HK-2 (cell line): ENCODE measurements at regions not wholly inside any gene's neighbourhood (a gene's known extent, or its start where the extent isn't known, plus 50 kb on each side); places are given as distances from the start of the nearest gene placed in this dataset.

Experiments
- DNase-seq: peaks from one replicate; pipeline ENCODE4 v3.0.0-alpha.2; 2018; ENCODE audit not compliant: unreplicated experiment

DNA sequence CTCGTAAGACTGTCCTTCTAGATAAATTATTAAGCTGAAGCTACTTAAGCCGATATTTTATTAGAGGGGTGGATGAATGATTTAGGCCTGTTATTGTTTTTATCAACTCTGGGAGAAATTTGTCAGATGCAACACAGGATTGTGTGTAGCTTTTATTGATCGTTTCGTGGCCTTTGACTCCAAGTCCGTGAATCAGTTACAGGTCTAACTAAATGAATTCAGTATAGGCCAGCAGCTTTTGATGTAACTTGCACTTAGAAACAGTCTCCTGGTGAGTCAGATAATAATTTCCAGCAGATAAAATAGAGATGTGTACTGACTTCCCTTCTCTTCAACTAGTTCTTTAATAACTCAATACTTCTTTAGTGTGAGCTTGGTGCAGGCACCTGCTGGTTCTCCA lies 341.7 kb upstream of the SMIM30 start:
- DNase-seq, result no peak

DNA sequence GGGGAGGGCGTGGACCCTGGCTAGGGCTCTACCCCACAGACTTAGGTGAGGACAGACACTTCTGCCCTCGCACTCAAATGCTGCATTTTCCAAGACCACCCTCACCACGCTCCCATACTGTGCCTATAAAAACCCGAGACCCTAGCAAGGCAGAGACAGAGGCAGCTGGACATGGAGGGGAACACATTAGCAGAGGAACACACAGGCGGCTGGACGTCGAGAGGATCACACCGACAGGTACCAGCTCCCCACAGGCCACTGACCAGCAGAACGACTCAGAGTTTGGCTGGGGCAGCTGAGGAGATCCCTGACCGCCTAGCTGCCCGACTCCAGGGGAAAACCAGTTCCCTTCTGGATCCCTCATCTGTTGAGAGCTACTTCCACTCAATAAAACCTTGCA lies 338.2 kb upstream of the SMIM30 start:
- no peak for DNase-seq

DNA sequence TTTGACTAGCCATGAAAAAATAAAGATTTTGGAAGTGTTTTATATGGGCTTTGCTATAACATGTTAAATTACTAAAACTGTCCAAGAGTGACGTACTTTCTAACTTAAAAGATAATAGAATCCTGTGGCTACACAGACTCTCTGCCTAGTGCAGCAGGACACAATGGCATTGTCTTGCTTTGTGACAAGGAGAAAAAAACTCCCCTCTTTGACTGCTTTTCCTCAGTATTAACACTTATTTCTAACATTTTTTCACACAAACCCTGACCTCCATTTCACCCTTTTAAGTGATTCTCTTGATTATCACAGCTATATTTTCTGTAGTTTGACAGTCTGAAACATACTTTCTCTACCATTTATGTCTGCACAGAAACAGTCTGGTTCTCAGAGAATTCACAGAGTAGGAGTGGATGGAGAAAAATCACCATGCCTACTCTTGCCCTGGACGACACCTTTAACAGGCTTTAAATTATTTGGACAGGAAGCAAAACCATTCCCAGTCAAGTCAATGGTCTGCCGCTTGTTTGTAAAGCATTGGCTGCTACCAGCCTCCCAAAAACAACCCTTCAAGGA lies 336.3 kb upstream of the SMIM30 start:
- DNase-seq, result no peak

DNA sequence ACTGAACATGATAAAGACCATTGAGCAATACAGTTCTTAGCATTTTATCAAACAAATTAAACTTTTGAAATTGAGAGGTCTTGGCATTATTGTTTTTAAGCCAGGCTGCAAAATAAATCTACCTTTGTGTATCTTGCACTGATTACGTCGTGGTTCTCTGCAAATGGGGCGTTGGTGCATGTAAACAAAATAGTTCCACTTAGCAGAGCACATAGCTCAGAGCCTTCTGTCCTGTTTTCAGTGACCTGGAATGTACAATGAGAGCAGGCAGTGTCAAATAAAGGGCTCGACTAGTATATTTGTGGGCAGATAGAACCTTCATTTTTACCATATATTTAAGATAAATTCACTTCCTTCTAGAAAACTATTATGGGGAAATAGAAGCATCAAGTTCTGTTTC lies 333.9 kb upstream of the SMIM30 start:
- DNase-seq, result no peak

DNA sequence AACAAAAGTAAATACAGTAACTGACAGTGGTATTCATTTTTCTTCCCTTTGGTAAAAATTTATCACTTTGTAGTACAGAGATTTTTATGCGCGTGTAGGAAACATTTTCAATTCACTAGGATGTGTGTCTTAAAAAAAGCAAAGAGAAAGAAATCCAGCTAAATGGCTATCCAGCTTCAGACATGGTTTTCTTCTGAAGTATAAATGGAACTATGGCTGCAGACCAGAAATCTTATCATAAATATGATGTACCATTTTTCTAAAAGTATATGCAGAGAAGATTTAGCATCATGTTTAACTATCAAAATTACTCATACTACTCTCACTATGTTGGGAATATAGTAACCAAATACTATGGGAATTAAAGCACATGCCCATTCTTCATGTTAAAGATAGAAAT lies 328.4 kb upstream of the SMIM30 start:
- DNase-seq, result no peak

DNA sequence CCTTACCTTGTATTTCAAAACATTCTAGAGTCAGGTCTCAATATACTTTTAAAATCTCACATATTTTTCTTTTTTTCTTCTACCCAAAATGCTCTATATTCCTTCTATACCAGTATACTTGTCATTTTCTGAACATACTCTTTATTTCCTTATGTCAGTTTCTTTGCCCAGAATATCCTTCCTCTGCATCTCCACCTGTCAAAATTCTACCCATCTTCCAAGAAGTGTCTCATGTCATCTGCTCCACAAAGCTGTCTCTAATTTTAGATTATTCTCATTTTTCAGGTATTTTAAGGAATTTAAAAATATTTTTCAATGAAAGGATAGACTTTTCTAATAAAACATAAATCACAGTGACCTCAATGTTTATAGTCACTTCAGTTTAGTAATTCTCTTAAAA lies 328.0 kb upstream of the SMIM30 start:
- DNase-seq, result no peak

DNA sequence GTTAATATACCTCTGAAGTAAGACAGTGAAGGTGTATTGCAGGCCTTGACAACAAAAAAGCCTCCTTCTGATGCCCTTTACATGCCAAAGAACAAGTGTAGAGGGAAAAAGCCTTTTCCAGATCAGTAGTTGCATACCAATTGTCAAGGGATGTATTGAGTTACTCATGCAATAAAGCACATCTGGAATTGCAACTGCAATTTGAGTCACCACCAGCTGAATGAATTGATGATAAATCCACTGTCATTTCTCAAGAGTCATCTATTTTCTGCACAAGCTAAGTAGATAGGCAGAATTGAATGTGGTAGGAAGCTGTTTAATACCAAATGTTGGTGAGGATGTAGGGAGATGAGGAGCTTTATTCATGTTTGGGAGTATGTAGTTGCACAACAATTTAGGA lies 325.9 kb upstream of the SMIM30 start:
- no peak for DNase-seq

DNA sequence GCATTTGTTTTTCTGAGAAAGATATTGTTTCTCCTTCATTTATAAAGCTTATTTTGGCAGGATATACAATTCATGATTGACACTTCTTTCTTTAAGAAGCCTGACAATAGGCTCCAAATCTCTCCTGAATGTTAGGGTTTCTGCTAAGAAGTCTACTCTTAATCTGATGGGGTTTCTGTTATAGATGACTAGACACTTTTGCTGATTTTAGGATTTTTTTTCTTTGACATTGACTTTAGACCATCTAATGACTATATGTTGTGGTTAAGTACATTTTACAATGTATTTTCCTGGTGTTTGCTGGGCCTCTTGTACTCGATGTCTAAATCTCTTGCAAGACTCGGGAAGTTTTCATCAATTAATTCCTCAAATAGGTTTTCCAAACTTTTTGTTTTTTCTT lies 321.8 kb upstream of the SMIM30 start:
- no peak for DNase-seq

DNA sequence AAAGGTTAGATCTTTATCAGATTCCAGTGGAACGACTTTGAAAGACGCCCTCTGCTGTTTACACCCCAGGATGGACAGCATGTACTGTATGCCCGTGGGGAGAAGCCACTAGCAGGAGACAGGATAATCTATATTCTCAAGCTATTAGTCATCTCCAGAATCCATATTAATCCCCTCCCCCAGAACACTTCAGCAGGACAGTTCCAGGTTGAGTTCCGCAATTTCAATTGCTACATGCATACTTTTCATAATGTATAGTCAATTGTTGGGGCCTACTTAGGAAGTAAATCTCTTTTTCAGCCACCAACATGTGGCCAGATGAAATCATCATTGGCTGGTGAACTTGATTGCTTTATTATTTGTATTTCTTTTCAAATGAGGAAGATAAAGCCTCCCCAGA lies 313.1 kb upstream of the SMIM30 start:
- DNase-seq, result no peak

DNA sequence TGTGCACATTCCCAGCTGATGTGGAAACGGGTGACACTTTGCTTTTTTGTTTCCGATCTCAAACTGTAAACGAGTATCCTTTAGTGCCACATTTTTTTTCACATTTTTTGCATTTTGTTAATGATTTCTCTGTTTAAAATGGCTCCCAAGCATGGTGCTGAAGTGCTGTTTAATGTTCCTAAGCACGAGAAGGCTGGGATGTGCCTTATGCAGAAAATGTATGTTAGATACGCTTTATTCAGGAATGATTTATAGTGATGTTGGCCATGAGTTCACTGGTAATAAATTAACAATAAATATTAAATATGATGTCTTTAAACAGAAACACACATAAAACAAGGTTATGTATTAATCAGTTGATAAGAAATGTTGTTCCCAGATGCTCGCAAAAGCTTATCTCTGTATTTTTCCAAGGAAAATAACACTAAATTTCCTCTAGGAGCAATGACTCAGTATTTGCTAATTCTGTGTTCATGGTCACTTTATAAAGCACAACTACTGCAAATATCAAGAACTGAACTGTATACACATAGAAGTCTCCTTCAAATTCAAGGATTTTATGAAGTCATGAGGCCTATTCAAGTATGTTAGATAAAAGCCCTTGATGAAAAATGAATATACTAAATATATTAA lies 305.9 kb upstream of the SMIM30 start:
- DNase-seq, result no peak

DNA sequence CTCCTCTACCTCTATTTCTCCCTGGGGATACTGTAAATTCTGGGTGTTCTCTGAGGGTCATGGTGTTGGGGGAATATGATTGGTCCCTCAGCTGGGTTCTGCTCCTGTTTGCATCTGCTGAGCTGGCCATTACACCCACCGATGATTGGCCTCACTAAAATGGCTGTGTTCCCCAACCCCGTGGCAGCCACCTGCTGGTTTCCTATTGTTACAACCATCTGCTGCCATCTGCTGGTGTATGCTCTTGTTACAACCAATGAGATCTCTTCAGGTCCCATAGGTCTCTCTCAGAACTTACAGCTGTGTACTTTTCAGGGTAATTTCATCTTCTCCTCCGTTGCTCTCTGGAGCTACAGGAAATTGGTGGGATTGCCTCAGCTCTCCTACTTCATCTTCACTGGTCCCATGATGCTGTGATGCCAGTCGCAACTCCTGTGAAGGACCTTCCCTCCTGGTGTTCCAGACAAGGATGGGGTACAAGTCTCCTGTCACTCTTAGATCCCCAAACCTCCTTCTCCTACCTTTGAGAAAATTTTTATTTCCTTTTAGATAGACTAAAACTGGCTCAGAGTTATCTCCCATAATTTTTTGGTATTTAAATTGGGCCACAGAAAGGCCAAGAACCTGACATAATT lies 303.5 kb upstream of the SMIM30 start:
- peak; percentile 80 for DNase-seq

DNA sequence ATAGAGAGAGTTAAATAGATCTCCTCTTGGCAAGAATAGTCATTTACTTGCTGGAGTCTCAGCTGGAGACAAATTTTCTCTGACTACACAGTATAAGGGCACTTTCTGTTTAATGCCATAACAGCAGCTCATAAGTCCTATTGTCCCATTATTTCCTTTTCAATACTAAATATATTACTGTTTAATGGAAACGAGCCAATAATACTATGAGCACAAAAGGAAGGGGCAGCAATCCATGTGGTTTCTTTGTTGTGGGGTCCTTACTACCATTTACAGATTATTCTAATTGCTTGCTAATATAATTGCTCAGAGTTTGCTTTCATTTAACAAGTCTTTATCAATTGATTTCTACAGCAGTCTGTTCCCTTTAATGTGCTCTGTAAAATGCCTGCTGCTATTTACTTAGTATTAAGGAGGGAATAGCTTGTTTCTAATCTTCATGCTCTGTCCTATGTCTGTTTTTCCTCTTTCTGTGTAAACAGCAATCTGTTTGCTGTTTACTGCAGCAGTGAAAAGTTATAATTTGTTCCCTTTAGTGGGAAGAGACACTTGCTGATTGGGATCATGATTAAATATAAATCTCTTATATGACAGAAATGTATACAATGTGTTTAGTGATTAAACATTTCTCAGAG lies 296.2 kb upstream of the SMIM30 start:
- no peak for DNase-seq

DNA sequence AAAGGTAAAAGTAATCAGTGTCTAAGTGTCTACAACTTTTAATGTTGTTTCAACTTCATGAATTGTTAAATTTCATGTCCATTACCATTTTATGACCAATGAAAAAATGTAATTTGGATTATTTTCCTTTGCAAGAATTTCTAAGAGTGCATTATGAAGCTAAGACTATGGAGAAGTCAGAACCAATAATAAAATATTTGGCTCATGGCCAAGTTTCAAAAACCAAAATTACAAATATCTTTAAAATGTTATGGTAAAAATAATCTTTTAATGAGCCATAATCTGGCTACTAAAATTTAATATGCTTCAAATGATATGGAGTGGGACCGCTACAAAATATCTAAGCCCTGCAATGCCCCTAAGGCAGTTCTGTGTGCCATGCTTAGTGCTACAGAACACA lies 294.1 kb upstream of the SMIM30 start:
- no peak for DNase-seq

DNA sequence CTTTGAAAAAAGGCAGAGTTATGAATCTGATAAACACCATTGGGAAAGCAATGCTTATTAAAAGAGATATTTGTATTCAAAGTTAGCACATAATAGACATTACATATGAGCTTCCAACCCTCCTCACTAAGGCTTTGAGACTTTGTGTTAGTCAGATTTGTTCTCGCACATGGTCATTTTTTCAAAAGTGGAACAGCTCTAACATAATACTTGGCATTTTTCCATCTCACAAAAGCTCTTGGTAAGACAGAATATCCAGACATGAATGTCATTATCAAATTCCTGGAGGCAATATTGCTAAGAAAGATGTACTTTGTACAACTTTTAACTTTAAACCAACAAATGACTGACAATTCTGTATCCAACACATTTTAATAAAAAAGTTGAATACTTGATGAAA lies 292.4 kb upstream of the SMIM30 start:
- DNase-seq, result no peak

DNA sequence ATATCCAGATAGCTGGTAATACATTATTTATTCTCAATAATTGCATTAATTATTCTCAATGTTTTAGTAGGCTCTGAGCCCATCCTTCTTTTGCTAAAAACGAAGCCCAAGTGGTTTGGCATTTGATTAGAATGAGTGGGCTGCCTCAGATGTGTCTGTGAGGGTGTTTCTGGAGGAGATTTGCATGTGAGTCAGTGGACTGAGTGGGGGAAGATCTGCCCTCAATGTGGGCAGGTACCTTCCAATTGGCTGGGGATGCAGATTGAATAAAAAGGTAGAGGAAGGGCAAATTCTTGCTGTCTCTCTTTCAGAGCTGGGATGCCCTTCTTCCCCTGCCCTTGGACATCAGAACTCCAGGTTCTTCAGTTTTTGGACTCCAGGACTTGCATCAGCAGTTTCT lies 290.6 kb upstream of the SMIM30 start:
- DNase-seq, result no peak

DNA sequence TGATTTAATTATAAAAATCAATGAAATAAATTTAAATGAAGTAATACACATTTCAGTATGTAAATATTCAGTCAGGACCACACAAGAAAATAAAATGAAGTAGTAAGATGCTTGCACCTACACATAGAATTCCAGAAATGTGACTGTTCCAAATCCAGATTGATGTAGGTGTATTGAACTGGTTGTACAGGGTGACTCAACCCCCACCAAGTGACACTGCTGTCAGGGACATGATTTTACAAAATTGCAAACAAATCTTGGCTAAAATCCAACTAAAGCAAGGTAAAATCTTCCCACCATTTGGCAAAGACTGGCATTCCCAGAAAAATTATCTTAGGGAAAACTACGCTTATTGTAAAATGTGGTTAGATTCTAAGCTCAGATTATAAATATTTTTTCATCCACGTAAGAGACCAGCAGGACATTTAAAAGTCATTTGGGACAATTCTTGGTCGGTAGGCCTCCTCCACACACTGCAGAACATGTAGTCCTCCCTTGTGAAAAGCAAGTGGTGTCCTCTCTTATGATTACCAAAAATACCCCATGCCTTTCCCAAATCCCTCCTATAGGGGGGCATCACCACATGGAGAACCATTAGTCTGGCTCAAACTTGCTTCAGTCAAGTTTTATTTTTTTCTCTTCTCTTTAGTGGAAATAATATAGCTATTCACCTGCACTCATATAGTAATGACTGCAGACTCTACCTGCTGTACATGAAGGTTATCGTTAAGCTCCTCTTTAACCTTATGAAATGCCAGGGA lies 287.1 kb upstream of the SMIM30 start:
- DNase-seq, result no peak

DNA sequence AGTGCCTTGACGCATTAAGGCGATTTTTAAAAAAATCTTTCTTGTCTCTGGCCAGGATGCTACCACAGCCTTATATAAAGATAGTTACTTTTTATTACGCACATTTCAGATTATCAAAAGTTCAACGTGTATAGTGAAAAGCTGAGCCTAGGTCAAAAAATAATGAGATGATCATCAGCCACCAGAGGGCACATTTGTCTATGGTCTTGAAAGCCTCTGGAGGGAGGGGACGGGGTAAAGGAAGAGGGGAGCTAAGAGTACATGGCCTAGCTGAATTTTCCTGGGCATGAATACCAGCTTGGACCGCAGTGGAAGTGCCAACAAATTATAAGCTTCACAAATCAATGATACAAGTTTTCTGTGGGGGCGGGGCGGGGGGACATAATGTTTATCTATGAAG lies 285.9 kb upstream of the SMIM30 start:
- DNase-seq, result no peak

DNA sequence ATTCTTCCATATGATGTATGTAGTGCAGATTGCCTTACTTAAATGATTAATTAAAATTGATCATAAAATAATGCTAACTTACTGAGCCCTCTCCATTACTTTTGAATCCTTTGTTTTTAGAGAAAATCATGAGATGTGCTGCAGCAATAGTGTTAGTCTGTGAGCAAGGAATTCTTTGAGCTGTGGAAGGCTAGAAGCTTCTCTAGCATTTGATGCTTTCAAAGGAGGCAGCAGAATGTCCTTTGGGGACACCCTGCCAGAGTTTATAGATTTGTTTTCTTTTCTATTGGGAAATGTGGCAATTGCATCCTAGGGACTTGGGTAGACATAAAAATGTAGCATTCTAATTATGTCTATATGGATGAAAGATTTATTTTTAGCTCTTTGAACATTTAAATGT lies 284.1 kb upstream of the SMIM30 start:
- DNase-seq, result no peak

DNA sequence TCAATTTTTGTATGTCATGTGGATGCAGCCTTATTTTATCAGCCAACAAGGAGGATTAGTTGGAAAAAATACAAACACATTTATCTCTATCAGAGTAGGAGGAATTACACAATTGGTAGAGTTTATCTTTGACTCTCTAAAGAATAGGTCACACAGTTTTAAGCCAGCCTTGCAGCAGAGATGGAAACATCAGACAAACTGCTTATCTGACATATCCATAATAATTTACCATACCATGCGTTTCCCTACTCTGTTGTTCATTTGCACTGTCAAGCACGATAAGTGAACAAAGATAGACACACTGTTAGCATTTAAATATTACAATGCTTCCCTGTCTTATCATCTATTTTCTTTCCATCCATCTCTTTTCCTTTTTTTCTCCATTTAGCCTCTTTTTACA lies 283.7 kb upstream of the SMIM30 start:
- no peak for DNase-seq

DNA sequence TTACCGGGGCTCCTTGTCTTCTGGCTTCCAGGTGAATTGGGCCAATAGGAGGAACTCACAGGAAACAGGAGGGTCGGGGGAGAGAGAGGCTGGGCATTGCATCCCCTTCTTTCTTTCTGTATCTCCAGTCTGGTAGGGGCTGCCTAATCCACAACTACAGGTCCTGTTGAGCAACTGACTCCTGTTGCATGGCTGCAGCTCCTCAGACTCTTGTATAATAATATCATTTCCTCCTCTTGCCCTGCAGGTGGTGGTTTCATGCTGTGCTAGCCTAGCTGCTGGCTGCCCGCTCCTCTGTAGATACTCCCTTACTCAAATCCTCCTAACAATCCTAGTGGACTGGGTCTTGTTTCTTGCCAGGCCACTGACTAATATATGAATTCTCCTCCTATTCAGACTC lies 276.5 kb upstream of the SMIM30 start:
- DNase-seq, result no peak

DNA sequence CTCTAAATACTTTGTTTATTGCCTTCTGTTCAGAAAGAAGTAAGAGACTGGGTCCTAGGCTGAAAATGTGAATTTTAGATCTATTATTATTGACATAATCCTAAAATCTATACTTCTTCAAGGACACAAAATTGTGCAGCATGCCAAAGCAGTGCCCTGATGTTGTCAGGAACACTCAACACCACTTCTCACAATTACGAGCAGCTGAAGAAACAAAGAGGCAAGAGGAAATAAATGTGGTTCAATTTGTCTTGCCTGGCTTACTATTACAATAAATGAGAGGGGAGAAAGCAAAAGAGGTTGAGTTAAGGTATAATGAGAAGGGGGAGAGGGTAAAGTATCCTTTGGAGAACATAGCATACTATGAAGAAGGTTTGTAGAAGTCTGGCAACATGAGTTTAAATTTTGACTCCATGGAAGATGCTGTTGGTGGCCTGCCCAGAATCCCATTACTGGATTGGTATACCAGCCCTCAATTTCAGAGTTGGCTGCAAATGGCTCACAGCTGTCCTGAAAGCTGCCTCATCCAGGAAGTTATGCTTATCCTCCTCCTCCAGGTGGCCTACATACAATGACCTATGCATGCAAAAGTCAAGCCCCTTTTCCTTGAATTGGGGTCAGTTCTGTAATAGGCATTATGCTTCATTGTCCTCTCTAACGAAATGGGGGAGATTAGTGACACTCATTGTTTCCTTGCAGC lies 274.6 kb upstream of the SMIM30 start:
- no peak for DNase-seq

DNA sequence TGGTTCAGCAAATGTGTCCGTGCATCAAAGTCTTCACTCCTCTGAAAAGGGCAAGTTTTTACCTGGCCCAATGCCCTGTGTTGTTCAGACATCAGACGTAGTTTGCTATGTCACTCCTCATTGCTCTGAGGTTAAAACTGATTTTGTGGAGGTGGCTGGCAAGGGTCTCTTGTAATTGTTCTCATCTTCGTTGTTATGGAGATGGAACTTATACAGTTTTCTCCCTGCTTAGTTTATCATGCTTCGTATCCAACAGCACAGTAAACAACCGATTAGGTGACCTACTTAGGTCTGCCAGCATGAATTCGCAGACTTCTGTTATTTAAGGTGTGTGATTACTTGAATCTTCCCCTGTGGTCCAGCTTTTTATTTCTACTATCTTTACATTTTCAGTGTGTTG lies 274.1 kb upstream of the SMIM30 start:
- DNase-seq, result no peak
